Chondrocyte (in vitro differentiated cells): ENCODE measurements at regions not wholly inside any gene's neighbourhood (a gene's known extent, or its start where the extent isn't known, plus 50 kb on each side); places are given as distances from the start of the nearest gene placed in this dataset.
"Not testable (repeated sequence)": the region's sequence is repeated elsewhere in the genome, so short reads cannot be mapped to it uniquely, and the experiment has no call there.

Experiments used
- DNase-seq: peaks from one replicate; pipeline ENCODE4 v3.0.0; 2021; ENCODE audit warnings: mixed read lengths, low spot score
- H3K27ac Mint-ChIP-seq: one replicate; pipeline ENCODE4 v1.8.0; 2021; ENCODE audit warnings: mild to moderate bottlenecking, moderate library complexity, mixed read lengths; ENCODE audit not compliant: unreplicated experiment
- H3K27me3 Mint-ChIP-seq: 2 replicates; pipeline ENCODE4 v1.8.0; 2021; ENCODE audit warnings: low read depth, mixed read lengths
- H3K36me3 Mint-ChIP-seq: 2 replicates; pipeline ENCODE4 v1.8.0; 2021; ENCODE audit warnings: low read depth, mixed read lengths
- H3K4me1 Mint-ChIP-seq: 2 replicates; pipeline ENCODE4 v1.8.0; 2021; ENCODE audit warnings: low read depth, mild to moderate bottlenecking, mixed read lengths
- H3K4me3 Mint-ChIP-seq: one replicate; pipeline ENCODE4 v1.8.0; 2021; ENCODE audit warnings: mild to moderate bottlenecking, moderate library complexity, mixed read lengths; ENCODE audit not compliant: unreplicated experiment
- H3K9me3 Mint-ChIP-seq: 2 replicates; pipeline ENCODE4 v1.8.0; 2021; ENCODE audit warnings: low read depth, mixed read lengths
- CTCF ChIP-seq: fragments of 200-600 bp; sonication (generic); IDR thresholded peaks from 2 replicates; pipeline ENCODE4 v1.5.0; 2021; ENCODE audit warnings: antibody characterized with exemption, mild to moderate bottlenecking, moderate library complexity

- Mint-ChIP-seq H3K9me3 (no peaks in the 10 kb centered on the region), H3K4me3 (no peak overlapping the region), H3K27me3 (no peaks in the 10 kb centered on the region), H3K27ac (no peak overlapping the region), H3K4me1 (no peaks in the 10 kb centered on the region), H3K36me3 (no peaks in the 10 kb centered on the region)
- no peak for TF ChIP-seq CTCF
- no peak for DNase-seq
Observed at GRCh38 chr12:60577607-60578006, 981.8 kb downstream of the SLC16A7 start.

- not testable (repeated sequence) for H3K27ac Mint-ChIP-seq, H3K4me1 Mint-ChIP-seq, H3K4me3 Mint-ChIP-seq, DNase-seq, H3K36me3 Mint-ChIP-seq, H3K27me3 Mint-ChIP-seq
- H3K9me3 Mint-ChIP-seq, result peaks cover 19% of the 10 kb centered on the region
Observed at GRCh38 chr12:60587664-60588063, 991.8 kb downstream of the SLC16A7 start.

- H3K27me3 Mint-ChIP-seq, result no peaks in the 10 kb centered on the region
- H3K36me3 Mint-ChIP-seq, result no peaks in the 10 kb centered on the region
- H3K9me3 Mint-ChIP-seq, result peaks cover 17% of the 10 kb centered on the region
- H3K27ac Mint-ChIP-seq, result no peak overlapping the region
- H3K4me3 Mint-ChIP-seq, result no peak overlapping the region
- H3K4me1 Mint-ChIP-seq, result no peaks in the 10 kb centered on the region
- TF ChIP-seq CTCF, result no peak
- DNase-seq, result peak; percentile 54
Observed at GRCh38 chr12:60594035-60594711, 998.3 kb downstream of the SLC16A7 start.

GRCh38 chr12:60602601-60603000 lies 1006.8 kb downstream of the SLC16A7 start:
- Mint-ChIP-seq H3K9me3 (peaks cover 38% of the 10 kb centered on the region), H3K27me3 (no peaks in the 10 kb centered on the region), H3K4me3 (no peak overlapping the region), H3K27ac (no peak overlapping the region), H3K36me3 (no peaks in the 10 kb centered on the region), H3K4me1 (no peaks in the 10 kb centered on the region)
- TF ChIP-seq CTCF, result no peak
- DNase-seq, result no peak

GRCh38 chr12:60603475-60603874 lies 1007.6 kb downstream of the SLC16A7 start:
- DNase-seq, H3K36me3 Mint-ChIP-seq, H3K27me3 Mint-ChIP-seq, H3K4me1 Mint-ChIP-seq, H3K4me3 Mint-ChIP-seq, H3K27ac Mint-ChIP-seq: not testable (repeated sequence)
- H3K9me3 Mint-ChIP-seq, result peaks cover 38% of the 10 kb centered on the region

- Mint-ChIP-seq H3K27me3 (no peaks in the 10 kb centered on the region), H3K4me3 (no peak overlapping the region), H3K36me3 (no peaks in the 10 kb centered on the region), H3K4me1 (no peaks in the 10 kb centered on the region), H3K9me3 (peaks cover 42% of the 10 kb centered on the region), H3K27ac (no peak overlapping the region)
- DNase-seq, result no peak
- no peak for TF ChIP-seq CTCF
Observed at GRCh38 chr12:60616400-60616799, 1020.6 kb downstream of the SLC16A7 start.
